ENCODE measurements at regions not wholly inside any gene's neighbourhood (a gene's known extent, or its start where the extent isn't known, plus 50 kb on each side); places are given as distances from the start of the nearest gene placed in this dataset.

GRCh38 chr9:3157011-3157410, 313.1 kb upstream of the PUM3 start:
- no peak for DNase-seq
- no peak overlapping the region for H3K27ac ChIP-seq (ENCODE audit: insufficient read length, low read depth, low read length)
- no peak overlapping the region for H2AFZ ChIP-seq (ENCODE audit: low read length)
- H2BK120ac ChIP-seq (ENCODE audit: low read depth, low read length, poor library complexity, severe bottlenecking): no peak overlapping the region
- no peak overlapping the region for H3K56ac ChIP-seq (ENCODE audit: insufficient read length, low read depth, low read length)
- H3K23ac ChIP-seq (ENCODE audit: insufficient read length, low read depth, low read length): no peak overlapping the region
- H3K9ac ChIP-seq (ENCODE audit: extremely low read depth, insufficient read length, low read length): no peak overlapping the region
- no peak overlapping the region for H2AK5ac ChIP-seq (ENCODE audit: insufficient read length, low read length)
- no peaks in the 10 kb centered on the region for H3K79me2 ChIP-seq (ENCODE audit: insufficient read depth, low read length)
- no peak overlapping the region for H2BK20ac ChIP-seq (ENCODE audit: low read depth, low read length, poor library complexity, severe bottlenecking)
- H3K79me1 ChIP-seq (ENCODE audit: insufficient read depth, low read depth, low read length, poor library complexity, severe bottlenecking): no peaks in the 10 kb centered on the region
- H2BK5ac ChIP-seq (ENCODE audit: insufficient read length, low read length): no peak overlapping the region
- no peak for TF ChIP-seq CTCF (conservative IDR thresholded peaks at IDR 0.05)
- no peak overlapping the region for H3K4me2 ChIP-seq (ENCODE audit: insufficient read depth, insufficient read length, low read length)
- no peak overlapping the region for H4K5ac ChIP-seq (ENCODE audit: insufficient read length, low read depth, low read length)
- H3K4ac ChIP-seq (ENCODE audit: low read depth, low read length): no peak overlapping the region
- WGBS (ENCODE audit: extremely low coverage, insufficient read length, low lambda C conversion rate): no CpG with 5 or more reads among the region's 9 CpGs
- no peak overlapping the region for H3K18ac ChIP-seq (ENCODE audit: insufficient read length, low read depth, low read length)
- no peak overlapping the region for H3K14ac ChIP-seq (ENCODE audit: insufficient read depth, low read length)
- H3K9me3 ChIP-seq (ENCODE audit: control insufficient read depth, low read depth, low read length): no peaks in the 10 kb centered on the region
- no peak overlapping the region for H3T11ph ChIP-seq (ENCODE audit: low read length)
- H3K9me3 Mint-ChIP-seq: peaks cover 0 to 3% of the 10 kb centered on the region in 2 experiments; a peak in 2 of 5 replicates
- H3K27ac Mint-ChIP-seq: no peak overlapping the region; a peak in 1 of 7 replicates
- no peaks in the 10 kb centered on the region for H3K4me1 ChIP-seq (ENCODE audit: insufficient read depth, low read length)
- H3K4me1 Mint-ChIP-seq: peaks cover 3 to 6% of the 10 kb centered on the region in 2 experiments; a peak in 1 of 4 replicates
- H3K4me3 Mint-ChIP-seq: no peak overlapping the region
- no peaks in the 10 kb centered on the region for H4K20me1 ChIP-seq (ENCODE audit: control insufficient read depth, insufficient read depth, insufficient read length)
- H3K27me3 ChIP-seq (ENCODE audit: insufficient read depth, low read length): no peaks in the 10 kb centered on the region
- H3K27me3 Mint-ChIP-seq (ENCODE audit: low read depth): no peaks in the 10 kb centered on the region
- no peak overlapping the region for H2BK12ac ChIP-seq (ENCODE audit: insufficient read length, low read depth, low read length)
- H3K23me2 ChIP-seq (ENCODE audit: insufficient read length, low read depth, low read length, poor library complexity, severe bottlenecking): no peaks in the 10 kb centered on the region
- H4K8ac ChIP-seq (replicated peaks; ENCODE audit: insufficient read length, low read depth, low read length): no peak overlapping the region
- H4K91ac ChIP-seq (ENCODE audit: insufficient read length, low read depth, low read length): no peak overlapping the region
- peaks cover 0 to 4% (median 0%) of the 10 kb centered on the region in 3 experiments; a peak in 1 of 7 replicates for H3K36me3 Mint-ChIP-seq (ENCODE audit: insufficient read depth in 1 of 3, low read depth in 3 of 3)
- H2BK15ac ChIP-seq (ENCODE audit: low read depth, low read length): no peak overlapping the region
